Cardiac fibroblast (primary cell): ENCODE measurements at regions not wholly inside any gene's neighbourhood (a gene's known extent, or its start where the extent isn't known, plus 50 kb on each side); places are given as distances from the start of the nearest gene placed in this dataset.

Experiments used
- DNase-seq, 2 donors: peaks; one replicate each; pipeline versions ENCODE4 v3.0.0 to v3.0.0-alpha.2; 2010; ENCODE audit warnings: low read depth in 2 of 2
- H3K4me3 ChIP-seq, 2 donors: replicated peaks in 1 of 2; 1 replicate in 1 of 2; 2 replicates in 1 of 2; pipeline ENCODE4 v1.5.1; 2011; ENCODE audit warnings: low read depth in 2 of 2, low read length in 2 of 2, mild to moderate bottlenecking in 2 of 2, moderate library complexity in 1 of 2
- TF ChIP-seq, protein P1 (sequence below): IDR thresholded peaks from one replicate; pipeline ENCODE4 v1.5.1; 2011; ENCODE audit warnings: low read depth, mild to moderate bottlenecking, low read length, inconsistent platforms

DNA sequence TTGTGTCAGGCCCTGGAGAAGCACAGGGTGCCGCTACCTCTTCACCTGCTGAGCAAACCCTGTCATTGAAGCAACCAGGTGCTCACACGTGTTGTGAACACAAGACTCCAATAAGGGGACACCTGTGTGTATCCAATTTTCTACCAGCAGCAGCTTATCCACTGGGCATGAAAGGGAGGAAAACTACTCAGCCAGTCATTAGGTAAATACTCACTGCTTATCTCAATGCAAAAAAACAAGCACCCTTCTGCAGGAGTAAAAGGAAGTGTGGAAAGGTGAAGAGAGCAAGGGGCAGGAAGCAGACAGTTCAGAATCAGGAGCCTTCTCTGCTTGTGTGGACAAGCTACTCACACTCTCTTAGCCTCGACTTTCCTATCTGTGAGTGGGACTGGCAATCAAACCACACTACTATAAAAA lies 148.9 kb downstream of the ETS2 start:
- TF ChIP-seq, protein P1, sequence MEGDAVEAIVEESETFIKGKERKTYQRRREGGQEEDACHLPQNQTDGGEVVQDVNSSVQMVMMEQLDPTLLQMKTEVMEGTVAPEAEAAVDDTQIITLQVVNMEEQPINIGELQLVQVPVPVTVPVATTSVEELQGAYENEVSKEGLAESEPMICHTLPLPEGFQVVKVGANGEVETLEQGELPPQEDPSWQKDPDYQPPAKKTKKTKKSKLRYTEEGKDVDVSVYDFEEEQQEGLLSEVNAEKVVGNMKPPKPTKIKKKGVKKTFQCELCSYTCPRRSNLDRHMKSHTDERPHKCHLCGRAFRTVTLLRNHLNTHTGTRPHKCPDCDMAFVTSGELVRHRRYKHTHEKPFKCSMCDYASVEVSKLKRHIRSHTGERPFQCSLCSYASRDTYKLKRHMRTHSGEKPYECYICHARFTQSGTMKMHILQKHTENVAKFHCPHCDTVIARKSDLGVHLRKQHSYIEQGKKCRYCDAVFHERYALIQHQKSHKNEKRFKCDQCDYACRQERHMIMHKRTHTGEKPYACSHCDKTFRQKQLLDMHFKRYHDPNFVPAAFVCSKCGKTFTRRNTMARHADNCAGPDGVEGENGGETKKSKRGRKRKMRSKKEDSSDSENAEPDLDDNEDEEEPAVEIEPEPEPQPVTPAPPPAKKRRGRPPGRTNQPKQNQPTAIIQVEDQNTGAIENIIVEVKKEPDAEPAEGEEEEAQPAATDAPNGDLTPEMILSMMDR: no peak
- DNase-seq: no peak
- no peak overlapping the region for H3K4me3 ChIP-seq

DNA sequence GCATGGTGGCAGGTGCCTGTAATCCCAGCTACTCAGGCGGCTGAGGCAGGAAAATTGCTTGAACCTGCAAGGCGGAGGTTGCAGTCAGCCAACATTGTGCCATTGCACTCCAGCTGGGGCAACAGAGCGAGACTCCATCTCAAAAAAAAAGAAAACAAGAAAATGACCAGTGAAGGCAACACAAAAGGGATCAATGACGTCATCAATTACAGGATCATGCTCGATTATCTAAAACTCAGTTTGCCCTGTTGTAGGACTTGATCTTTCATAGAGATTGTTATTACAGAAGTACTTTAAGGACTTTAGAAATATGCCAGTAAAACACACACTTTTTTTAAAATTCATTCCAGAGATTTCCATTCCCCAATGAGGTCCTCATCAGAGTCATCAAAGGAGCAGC lies 147.8 kb downstream of the ETS2 start:
- TF ChIP-seq, protein P1: no peak
- DNase-seq: no peak
- no peak overlapping the region for H3K4me3 ChIP-seq

DNA sequence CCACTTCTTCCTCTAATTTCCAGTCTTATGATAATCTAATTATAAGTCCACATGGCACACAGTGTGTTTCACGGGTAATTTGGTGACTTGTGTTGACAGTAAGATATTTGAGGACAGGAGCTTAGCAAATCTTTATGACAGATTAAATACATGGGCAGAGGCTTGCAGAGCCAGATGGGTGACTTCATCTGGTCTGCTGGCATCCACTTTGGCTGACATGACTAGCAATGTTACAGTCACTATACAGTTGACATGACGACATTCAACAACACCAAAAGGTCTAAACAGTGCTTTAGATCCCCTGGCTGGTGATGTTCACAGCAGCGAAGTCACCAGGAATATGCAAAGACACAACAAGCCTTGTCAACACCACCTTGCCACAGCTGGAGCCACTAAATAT lies 147.2 kb downstream of the ETS2 start:
- TF ChIP-seq, protein P1: no peak
- no peak overlapping the region for H3K4me3 ChIP-seq
- no peak for DNase-seq

DNA sequence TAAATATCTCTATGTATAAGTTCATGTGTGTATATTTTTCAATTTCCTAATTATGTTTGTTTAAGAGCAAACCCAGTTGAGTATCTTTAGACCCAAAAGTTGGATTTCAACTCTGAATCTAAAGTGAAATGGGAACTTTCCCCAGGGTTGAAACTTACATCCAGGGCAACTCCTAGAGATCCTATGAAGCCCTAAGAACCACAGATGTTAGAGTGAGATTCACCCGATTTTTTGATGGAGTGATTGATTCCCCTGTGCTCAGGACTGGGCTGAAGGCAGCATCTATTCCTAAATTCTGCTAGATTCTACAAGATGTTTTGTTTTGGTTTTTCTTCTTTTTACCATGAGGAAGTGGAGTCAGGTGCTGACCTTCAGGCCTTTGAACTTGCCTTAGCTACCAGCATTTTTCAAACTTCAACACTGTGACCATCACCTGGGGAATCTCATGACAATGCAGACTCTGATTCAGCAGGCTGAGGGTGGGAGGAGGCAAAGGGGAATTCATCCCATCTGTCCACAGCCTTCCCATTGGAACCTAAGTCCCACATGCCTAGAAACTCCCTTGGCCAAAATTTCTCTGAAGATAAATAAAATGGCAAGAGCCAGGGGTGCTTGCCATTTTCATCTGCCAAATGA lies 145.5 kb downstream of the ETS2 start:
- TF ChIP-seq, protein P1: no peak
- peak in 1 of 2 donors; percentile 29 for DNase-seq

DNA sequence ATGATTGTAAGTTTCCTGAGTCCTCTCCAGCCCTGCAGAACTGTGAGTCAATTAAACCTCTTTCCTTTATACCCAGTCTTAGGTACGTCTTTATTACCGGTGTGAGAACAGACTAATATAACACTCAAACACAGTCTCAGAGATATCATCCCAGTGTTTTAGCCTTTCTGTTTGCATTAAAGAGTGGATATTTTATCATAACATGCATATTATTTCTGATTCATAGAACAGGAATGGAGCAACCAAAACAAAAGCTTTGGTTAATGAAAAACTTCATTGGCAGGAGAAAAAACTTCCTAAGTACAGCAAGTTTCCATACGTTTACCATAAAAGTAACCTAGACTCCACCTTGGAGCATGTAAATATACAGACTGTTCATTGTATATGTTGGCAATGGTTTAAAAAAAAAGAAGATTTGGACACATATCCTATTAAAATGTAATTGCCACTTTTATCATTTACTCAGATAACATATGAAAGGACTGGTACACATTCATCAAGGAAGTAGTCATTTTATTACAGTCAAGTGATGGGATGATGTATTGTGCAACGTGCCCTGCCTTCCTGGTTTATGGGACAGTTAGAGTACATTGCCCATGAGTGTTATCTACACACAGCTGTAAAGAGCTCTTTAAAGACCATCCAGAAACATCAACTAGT lies 144.8 kb downstream of the ETS2 start:
- no peak overlapping the region for H3K4me3 ChIP-seq
- TF ChIP-seq, protein P1: no peak
- peak; percentile 53 to 71 for DNase-seq

More for the DNA sequence above, 145.5 kb downstream of the ETS2 start:
- H3K4me3 ChIP-seq: no peak overlapping the region

DNA sequence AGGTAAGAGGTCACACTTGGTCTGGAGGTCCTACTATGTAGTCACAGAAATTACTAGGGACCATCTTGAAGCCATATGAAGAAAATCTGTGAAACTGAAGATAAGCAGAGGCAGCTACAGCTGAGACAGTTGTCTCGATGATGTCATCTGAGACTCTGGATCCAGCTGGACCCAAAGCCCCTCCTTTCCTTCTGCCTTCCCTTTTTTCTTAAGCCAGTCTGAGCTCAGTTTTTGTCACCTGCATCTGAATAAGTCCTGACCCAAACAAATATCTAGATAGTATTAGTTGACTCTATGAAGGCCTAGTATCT lies 143.3 kb downstream of the ETS2 start:
- TF ChIP-seq, protein P1: no peak
- H3K4me3 ChIP-seq: no peak overlapping the region
- no peak for DNase-seq
